Transverse colon (tissue), 4 donors: ENCODE measurements at regions not wholly inside any gene's neighbourhood (a gene's known extent, or its start where the extent isn't known, plus 50 kb on each side); places are given as distances from the start of the nearest gene placed in this dataset.

ENCODE experiments used
- CTCF ChIP-seq, 5 experiments: fragments of 200-600 bp in 3 of 5; fragments of 450-650 bp in 2 of 5; sonication (generic) in 3 of 5; IDR thresholded peaks; 1 replicate in 2 of 5; 2 replicates in 3 of 5; pipeline ENCODE4 v1.5.1; 2016 to 2017; ENCODE audit warnings: antibody characterized with exemption in 5 of 5, inconsistent platforms in 3 of 5, mild to moderate bottlenecking in 2 of 5, moderate library complexity in 1 of 5
- POLR2AphosphoS5 ChIP-seq, 3 donors: sonication (generic); formaldehyde crosslinking; IDR thresholded peaks; one replicate each; pipeline ENCODE4 v1.6.1; 2016; ENCODE audit warnings: antibody characterized with exemption in 3 of 3

DNA sequence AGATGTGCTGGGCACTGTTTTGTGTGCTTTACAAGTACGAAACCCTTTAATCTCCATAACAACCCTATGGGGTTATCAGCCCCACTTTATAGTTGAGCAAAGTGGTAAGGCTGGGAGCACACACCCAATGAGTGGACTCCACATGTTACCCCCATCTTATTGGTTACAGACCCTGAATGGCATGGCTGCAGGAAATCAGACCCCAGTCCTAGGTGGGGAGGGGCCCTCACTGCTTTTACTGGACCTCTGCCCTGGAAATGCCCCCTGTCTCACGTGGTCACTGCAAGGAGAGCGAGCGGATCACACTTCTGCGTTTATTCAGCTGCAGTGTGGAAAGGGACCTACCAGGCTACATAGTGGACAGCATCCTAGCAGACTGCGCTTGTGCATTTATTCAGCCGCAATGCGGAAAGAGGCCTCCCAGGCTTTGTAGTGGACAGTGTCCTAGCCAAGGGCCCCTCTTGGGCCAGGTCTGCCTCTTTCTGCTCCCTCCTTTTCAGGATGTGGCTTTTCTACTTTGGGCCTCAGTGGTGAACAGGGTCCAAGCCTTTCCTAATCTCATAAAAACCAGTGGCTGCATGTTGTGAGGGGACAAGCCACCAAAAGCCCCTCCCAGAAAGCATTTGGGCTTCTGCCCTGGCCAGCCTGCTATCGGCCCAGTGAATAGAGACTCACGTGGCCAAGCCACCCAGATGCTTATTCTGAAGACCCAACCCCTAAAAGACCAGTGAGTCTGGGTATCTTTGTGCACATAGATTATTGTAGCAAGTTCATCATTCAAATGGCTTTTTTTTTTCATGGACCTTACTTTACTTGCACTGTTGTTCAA is 405.7 kb upstream of the RNF32 start:
- TF ChIP-seq CTCF (IDR thresholded peaks at IDR 0.05), result no peak
- no peak for TF ChIP-seq POLR2AphosphoS5 (IDR thresholded peaks at IDR 0.05)
